Mesendoderm (in vitro differentiated cells): ENCODE measurements at regions not wholly inside any gene's neighbourhood (a gene's known extent, or its start where the extent isn't known, plus 50 kb on each side); places are given as distances from the start of the nearest gene placed in this dataset.
A peak's percentile ranks its signal among the peaks of the same experiment; 100 is the strongest.
"Not testable (repeated sequence)": the region's sequence is repeated elsewhere in the genome, so short reads cannot be mapped to it uniquely, and the experiment has no call there.

Source experiments
- DNase-seq: peaks from one replicate; pipeline ENCODE4 v3.0.0; 2013
- H2AK5ac ChIP-seq: 2 replicates; pipeline ENCODE4 v1.6.1; 2013; ENCODE audit warnings: low read length, inconsistent platforms
- H2BK120ac ChIP-seq: 2 replicates; pipeline ENCODE4 v1.6.1; 2013; ENCODE audit warnings: low read depth, mild to moderate bottlenecking, low read length, moderate library complexity, mixed read lengths
- H2BK15ac ChIP-seq: replicated peaks from 2 replicates; pipeline ENCODE4 v1.6.1; 2013; ENCODE audit warnings: low read depth, mild to moderate bottlenecking, moderate library complexity
- H2BK5ac ChIP-seq: 2 replicates; pipeline ENCODE4 v1.6.1; 2013; ENCODE audit warnings: low read length, inconsistent platforms
- H3K18ac ChIP-seq: 2 replicates; pipeline ENCODE4 v1.6.1; 2013; ENCODE audit warnings: mild to moderate bottlenecking, low read length, mixed read lengths
- H3K23ac ChIP-seq: one replicate; pipeline ENCODE4 v1.6.1; 2013; ENCODE audit warnings: low read length
- H3K27ac ChIP-seq: 2 replicates; pipeline ENCODE4 v1.5.1; 2013; ENCODE audit warnings: low read depth, mild to moderate bottlenecking, inconsistent platforms, low read length, moderate library complexity
- H3K27me3 ChIP-seq: 2 replicates; pipeline ENCODE4 v1.6.1; 2013; ENCODE audit warnings: low read length, control low read depth, mild to moderate bottlenecking, inconsistent platforms; ENCODE audit not compliant: insufficient read depth, poor library complexity
- H3K36me3 ChIP-seq: 2 replicates; pipeline ENCODE4 v1.6.1; 2013; ENCODE audit warnings: low read length, inconsistent platforms; ENCODE audit not compliant: control insufficient read depth, insufficient read depth
- H3K4ac ChIP-seq: one replicate; pipeline ENCODE4 v1.6.1; 2013; ENCODE audit warnings: low read depth, mild to moderate bottlenecking, low read length, moderate library complexity
- H3K4me1 ChIP-seq: 2 replicates; pipeline ENCODE4 v1.6.1; 2013; ENCODE audit warnings: low read depth, low read length, inconsistent platforms; ENCODE audit not compliant: control insufficient read depth
- H3K4me2 ChIP-seq: 2 replicates; pipeline ENCODE4 v1.6.1; 2013; ENCODE audit warnings: low read length
- H3K4me3 ChIP-seq: 2 replicates; pipeline ENCODE4 v1.5.1; 2013; ENCODE audit warnings: mild to moderate bottlenecking, low read length
- H3K56ac ChIP-seq: one replicate; pipeline ENCODE4 v1.6.1; 2013; ENCODE audit warnings: low read length
- H3K79me1 ChIP-seq: 2 replicates; pipeline ENCODE4 v1.6.1; 2013; ENCODE audit warnings: low read length, inconsistent platforms
- H3K79me2 ChIP-seq: 2 replicates; pipeline ENCODE4 v1.6.1; 2013; ENCODE audit warnings: mild to moderate bottlenecking, low read length; ENCODE audit not compliant: control insufficient read depth, insufficient read depth
- H3K9ac ChIP-seq: 2 replicates; pipeline ENCODE4 v1.6.1; 2013; ENCODE audit warnings: low read length, inconsistent platforms
- H4K5ac ChIP-seq: one replicate; pipeline ENCODE4 v1.6.1; 2013; ENCODE audit warnings: low read length
- H4K8ac ChIP-seq: one replicate; pipeline ENCODE4 v1.6.1; 2013; ENCODE audit warnings: low read depth, mild to moderate bottlenecking, control low read depth, low read length, moderate library complexity
- WGBS: extraction: QIAGEN DNeasy Blood & Tissue Kit; methylation state at CpG from one replicate; pipeline ENCODE4 v1.1.7; 2013; ENCODE audit warnings: low lambda C conversion rate, missing lambda C conversion rate; ENCODE audit not compliant: insufficient coverage; ENCODE audit errors: extremely low coverage; 5-methylcytosine and 5-hydroxymethylcytosine counted together

- H2BK15ac ChIP-seq, result no peak overlapping the region
- H3K23ac ChIP-seq, result no peak overlapping the region
- no peaks in the 10 kb centered on the region for H3K79me1 ChIP-seq
- H3K27ac ChIP-seq, result no peak overlapping the region
- H4K5ac ChIP-seq, result no peak overlapping the region
- H3K36me3 ChIP-seq, result no peaks in the 10 kb centered on the region
- no peak overlapping the region for H2BK5ac ChIP-seq
- no peak overlapping the region for H3K9ac ChIP-seq
- no peak for DNase-seq
- no peaks in the 10 kb centered on the region for H3K27me3 ChIP-seq
- H2BK120ac ChIP-seq, result no peak overlapping the region
- no peak overlapping the region for H4K8ac ChIP-seq
- no peak overlapping the region for H3K4me3 ChIP-seq
- no peak overlapping the region for H2AK5ac ChIP-seq
- WGBS, result no CpG with 5 or more reads among the region's 4 CpGs
- no peak overlapping the region for H3K56ac ChIP-seq
- H3K79me2 ChIP-seq, result no peaks in the 10 kb centered on the region
- H3K4me1 ChIP-seq, result no peaks in the 10 kb centered on the region
- no peak overlapping the region for H3K18ac ChIP-seq
- H3K4me2 ChIP-seq, result no peak overlapping the region
- H3K4ac ChIP-seq, result no peak overlapping the region
Observed at GRCh38 chr10:56104923-56105322, 256.1 kb downstream of the ZWINT start.

GRCh38 chr10:56104487-56104886 lies 256.6 kb downstream of the ZWINT start:
- no peak overlapping the region for H3K18ac ChIP-seq
- no peaks in the 10 kb centered on the region for H3K79me1 ChIP-seq
- H3K36me3 ChIP-seq, result no peaks in the 10 kb centered on the region
- DNase-seq, result no peak
- H2AK5ac ChIP-seq, result no peak overlapping the region
- no peak overlapping the region for H4K8ac ChIP-seq
- no peak overlapping the region for H3K56ac ChIP-seq
- H3K4me2 ChIP-seq, result no peak overlapping the region
- no peak overlapping the region for H2BK15ac ChIP-seq
- no peak overlapping the region for H3K4ac ChIP-seq
- no peaks in the 10 kb centered on the region for H3K27me3 ChIP-seq
- no CpG with 5 or more reads among the region's 3 CpGs for WGBS
- H3K4me3 ChIP-seq, result no peak overlapping the region
- H2BK5ac ChIP-seq, result no peak overlapping the region
- no peaks in the 10 kb centered on the region for H3K79me2 ChIP-seq
- H4K5ac ChIP-seq, result no peak overlapping the region
- H3K27ac ChIP-seq, result no peak overlapping the region
- H3K9ac ChIP-seq, result no peak overlapping the region
- no peak overlapping the region for H3K23ac ChIP-seq
- H2BK120ac ChIP-seq, result no peak overlapping the region
- no peaks in the 10 kb centered on the region for H3K4me1 ChIP-seq

- H3K36me3 ChIP-seq, result no peaks in the 10 kb centered on the region
- no peak overlapping the region for H4K8ac ChIP-seq
- DNase-seq, result no peak
- H3K4ac ChIP-seq, result no peak overlapping the region
- no peak overlapping the region for H3K9ac ChIP-seq
- WGBS, result no CpG with 5 or more reads among the region's 2 CpGs
- no peaks in the 10 kb centered on the region for H3K79me2 ChIP-seq
- no peak overlapping the region for H2BK15ac ChIP-seq
- H2BK5ac ChIP-seq, result no peak overlapping the region
- H3K4me3 ChIP-seq, result no peak overlapping the region
- H3K4me1 ChIP-seq, result no peaks in the 10 kb centered on the region
- H3K18ac ChIP-seq, result no peak overlapping the region
- H3K27ac ChIP-seq, result no peak overlapping the region
- no peaks in the 10 kb centered on the region for H3K79me1 ChIP-seq
- H2BK120ac ChIP-seq, result no peak overlapping the region
- H3K27me3 ChIP-seq, result no peaks in the 10 kb centered on the region
- no peak overlapping the region for H3K23ac ChIP-seq
- no peak overlapping the region for H2AK5ac ChIP-seq
- no peak overlapping the region for H3K4me2 ChIP-seq
- H4K5ac ChIP-seq, result no peak overlapping the region
- no peak overlapping the region for H3K56ac ChIP-seq
Observed at GRCh38 chr10:56096226-56096517, 264.9 kb downstream of the ZWINT start.

GRCh38 chr10:56095506-56096225 lies 265.4 kb downstream of the ZWINT start:
- Histone ChIP-seq H3K79me1 (no peaks in the 10 kb centered on the region), H3K23ac (no peak overlapping the region), H2BK5ac (no peak overlapping the region), H3K27me3 (no peaks in the 10 kb centered on the region), H3K4me1 (no peaks in the 10 kb centered on the region), H4K5ac (no peak overlapping the region), H2AK5ac (no peak overlapping the region), H3K36me3 (no peaks in the 10 kb centered on the region), H3K79me2 (no peaks in the 10 kb centered on the region), H3K4ac (no peak overlapping the region), H4K8ac (no peak overlapping the region), H3K27ac (no peak overlapping the region), H3K4me3 (no peak overlapping the region), H2BK15ac (no peak overlapping the region), H3K4me2 (no peak overlapping the region), H3K9ac (no peak overlapping the region), H3K56ac (no peak overlapping the region), H3K18ac (no peak overlapping the region), H2BK120ac (no peak overlapping the region)
- DNase-seq, result peak; percentile 54
- no CpG with 5 or more reads among the region's 16 CpGs for WGBS

GRCh38 chr10:56093645-56094044 lies 267.4 kb downstream of the ZWINT start:
- DNase-seq, H3K4me3 ChIP-seq, H2BK15ac ChIP-seq, H3K79me2 ChIP-seq, H3K27ac ChIP-seq, H2AK5ac ChIP-seq, H3K56ac ChIP-seq, H2BK5ac ChIP-seq, H3K4ac ChIP-seq, H3K4me1 ChIP-seq, H3K79me1 ChIP-seq, H3K36me3 ChIP-seq, H4K8ac ChIP-seq, H3K18ac ChIP-seq, H3K27me3 ChIP-seq, H3K9ac ChIP-seq, H3K23ac ChIP-seq, H2BK120ac ChIP-seq, H3K4me2 ChIP-seq, H4K5ac ChIP-seq: not testable (repeated sequence)

GRCh38 chr10:56091872-56092271 lies 269.2 kb downstream of the ZWINT start:
- no peak overlapping the region for H4K5ac ChIP-seq
- no peak overlapping the region for H2BK120ac ChIP-seq
- no peak overlapping the region for H3K18ac ChIP-seq
- H3K4me2 ChIP-seq, result no peak overlapping the region
- H3K79me1 ChIP-seq, result no peaks in the 10 kb centered on the region
- H3K4me3 ChIP-seq, result no peak overlapping the region
- no peak for DNase-seq
- H3K79me2 ChIP-seq, result no peaks in the 10 kb centered on the region
- H3K56ac ChIP-seq, result no peak overlapping the region
- no peak overlapping the region for H2BK15ac ChIP-seq
- no peak overlapping the region for H3K4ac ChIP-seq
- no peak overlapping the region for H3K27ac ChIP-seq
- no peaks in the 10 kb centered on the region for H3K4me1 ChIP-seq
- no peaks in the 10 kb centered on the region for H3K27me3 ChIP-seq
- no peak overlapping the region for H2AK5ac ChIP-seq
- H4K8ac ChIP-seq, result no peak overlapping the region
- H3K9ac ChIP-seq, result no peak overlapping the region
- no peak overlapping the region for H3K23ac ChIP-seq
- H3K36me3 ChIP-seq, result no peaks in the 10 kb centered on the region
- no peak overlapping the region for H2BK5ac ChIP-seq
